ENCODE measurements at regions not wholly inside any gene's neighbourhood (a gene's known extent, or its start where the extent isn't known, plus 50 kb on each side); places are given as distances from the start of the nearest gene placed in this dataset.

DNA sequence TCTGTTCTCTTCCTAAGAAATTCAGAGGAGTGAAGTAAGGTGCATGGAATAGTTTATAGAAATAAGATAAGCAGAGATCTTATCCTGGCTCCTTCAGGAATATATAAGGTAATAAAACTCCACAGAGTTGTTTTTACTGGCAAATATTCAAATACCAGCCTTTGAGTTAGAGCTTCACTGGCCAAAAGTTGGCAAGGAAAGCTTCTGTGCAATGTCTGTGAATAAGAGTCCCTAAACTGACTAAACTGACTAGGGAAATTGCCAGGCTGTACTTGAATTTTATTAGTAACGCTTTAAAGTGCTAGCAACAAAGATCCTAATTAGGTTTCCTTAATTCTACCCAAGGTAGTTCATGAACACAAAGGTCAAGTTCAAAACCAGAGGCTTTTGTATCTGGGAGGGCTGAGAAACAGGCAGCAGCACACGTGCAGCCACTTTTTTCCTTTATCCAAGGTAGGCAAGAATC is 131.1 kb upstream of the MPDZ start:
- Histone ChIP-seq H4K20me1 (ENCODE audit: control insufficient read depth, insufficient read depth, insufficient read length) (no peaks in the 10 kb centered on the region), H3K27me3 (ENCODE audit: insufficient read depth, low read length) (no peaks in the 10 kb centered on the region), H4K91ac (ENCODE audit: insufficient read length, low read depth, low read length) (no peak overlapping the region), H2AFZ (ENCODE audit: low read length) (no peak overlapping the region), H3K9ac (ENCODE audit: extremely low read depth, insufficient read length, low read length) (no peak overlapping the region), H3K9me3 (ENCODE audit: control insufficient read depth, low read depth, low read length) (no peaks in the 10 kb centered on the region), H2BK120ac (ENCODE audit: low read depth, low read length, poor library complexity, severe bottlenecking) (no peak overlapping the region), H3K4ac (ENCODE audit: low read depth, low read length) (no peak overlapping the region), H3K4me1 (ENCODE audit: insufficient read depth, low read length) (no peaks in the 10 kb centered on the region), H2BK20ac (ENCODE audit: low read depth, low read length, poor library complexity, severe bottlenecking) (no peak overlapping the region), H3K23ac (ENCODE audit: insufficient read length, low read depth, low read length) (no peak overlapping the region), H3K14ac (ENCODE audit: insufficient read depth, low read length) (no peak overlapping the region), H3K4me2 (ENCODE audit: insufficient read depth, insufficient read length, low read length) (no peak overlapping the region), H2BK5ac (ENCODE audit: insufficient read length, low read length) (no peak overlapping the region), H2BK12ac (ENCODE audit: insufficient read length, low read depth, low read length) (no peak overlapping the region), H3K27ac (ENCODE audit: insufficient read length, low read depth, low read length) (no peak overlapping the region), H3T11ph (ENCODE audit: low read length) (no peak overlapping the region), H2BK15ac (ENCODE audit: low read depth, low read length) (no peak overlapping the region), H3K79me2 (ENCODE audit: insufficient read depth, low read length) (no peaks in the 10 kb centered on the region), H3K18ac (ENCODE audit: insufficient read length, low read depth, low read length) (no peak overlapping the region), H4K5ac (ENCODE audit: insufficient read length, low read depth, low read length) (no peak overlapping the region), H4K8ac (replicated peaks; ENCODE audit: insufficient read length, low read depth, low read length) (no peak overlapping the region), H2AK5ac (ENCODE audit: insufficient read length, low read length) (no peak overlapping the region), H3K79me1 (ENCODE audit: insufficient read depth, low read depth, low read length, poor library complexity, severe bottlenecking) (no peaks in the 10 kb centered on the region), H3K56ac (ENCODE audit: insufficient read length, low read depth, low read length) (no peak overlapping the region), H3K23me2 (ENCODE audit: insufficient read length, low read depth, low read length, poor library complexity, severe bottlenecking) (no peaks in the 10 kb centered on the region)
- Mint-ChIP-seq H3K9me3 (no peaks in the 10 kb centered on the region), H3K36me3 (ENCODE audit: insufficient read depth in 1 of 3, low read depth in 3 of 3) (no peaks in the 10 kb centered on the region; a peak in 1 of 7 replicates), H3K4me3 (no peak overlapping the region), H3K27me3 (ENCODE audit: low read depth) (no peaks in the 10 kb centered on the region), H3K27ac (no peak overlapping the region), H3K4me1 (no peaks in the 10 kb centered on the region)
- no CpG with 5 or more reads among the region's 2 CpGs for WGBS (ENCODE audit: extremely low coverage, insufficient read length, low lambda C conversion rate)
- no peak for DNase-seq
- TF ChIP-seq, protein P1, sequence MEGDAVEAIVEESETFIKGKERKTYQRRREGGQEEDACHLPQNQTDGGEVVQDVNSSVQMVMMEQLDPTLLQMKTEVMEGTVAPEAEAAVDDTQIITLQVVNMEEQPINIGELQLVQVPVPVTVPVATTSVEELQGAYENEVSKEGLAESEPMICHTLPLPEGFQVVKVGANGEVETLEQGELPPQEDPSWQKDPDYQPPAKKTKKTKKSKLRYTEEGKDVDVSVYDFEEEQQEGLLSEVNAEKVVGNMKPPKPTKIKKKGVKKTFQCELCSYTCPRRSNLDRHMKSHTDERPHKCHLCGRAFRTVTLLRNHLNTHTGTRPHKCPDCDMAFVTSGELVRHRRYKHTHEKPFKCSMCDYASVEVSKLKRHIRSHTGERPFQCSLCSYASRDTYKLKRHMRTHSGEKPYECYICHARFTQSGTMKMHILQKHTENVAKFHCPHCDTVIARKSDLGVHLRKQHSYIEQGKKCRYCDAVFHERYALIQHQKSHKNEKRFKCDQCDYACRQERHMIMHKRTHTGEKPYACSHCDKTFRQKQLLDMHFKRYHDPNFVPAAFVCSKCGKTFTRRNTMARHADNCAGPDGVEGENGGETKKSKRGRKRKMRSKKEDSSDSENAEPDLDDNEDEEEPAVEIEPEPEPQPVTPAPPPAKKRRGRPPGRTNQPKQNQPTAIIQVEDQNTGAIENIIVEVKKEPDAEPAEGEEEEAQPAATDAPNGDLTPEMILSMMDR (conservative IDR thresholded peaks at IDR 0.05): no peak
